ENCODE measurements at regions not wholly inside any gene's neighbourhood (a gene's known extent, or its start where the extent isn't known, plus 50 kb on each side); places are given as distances from the start of the nearest gene placed in this dataset.

GRCh38 chr13:105670179-105670990, 865.1 kb downstream of the EFNB2 start:
- TF ChIP-seq CTCF (conservative IDR thresholded peaks at IDR 0.05; ENCODE audit: low read length) (no peak), EZH2phosphoT487 (IDR thresholded peaks at IDR 0.05; ENCODE audit: borderline replicate concordance, low read depth, low read length) (no peak)

Measured in OCI-LY7 (cell line).